ENCODE measurements at regions not wholly inside any gene's neighbourhood (a gene's known extent, or its start where the extent isn't known, plus 50 kb on each side); places are given as distances from the start of the nearest gene placed in this dataset.

DNA sequence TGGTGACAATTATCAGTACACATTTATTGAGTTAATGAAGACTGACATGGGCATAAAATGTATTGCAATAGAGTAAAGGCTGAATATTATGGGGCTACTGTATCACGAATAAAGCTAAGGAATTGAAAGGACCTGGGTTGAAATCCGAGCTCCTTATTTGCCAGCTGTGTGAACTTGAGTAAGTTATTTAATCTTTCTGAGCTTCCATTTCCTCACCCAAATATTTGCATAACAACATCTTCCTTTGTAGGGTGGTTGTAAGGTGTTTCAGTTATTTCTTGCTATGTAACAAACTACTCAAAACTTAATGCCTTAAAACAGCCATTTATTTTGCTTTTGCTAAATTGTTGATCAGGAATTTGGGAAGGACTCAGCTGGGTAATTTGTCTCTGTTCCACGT lies 111.1 kb upstream of the TSC22D2 start:
- Histone ChIP-seq H2BK15ac (ENCODE audit: low read depth, low read length) (no peak overlapping the region), H4K5ac (ENCODE audit: insufficient read length, low read depth, low read length) (no peak overlapping the region), H3K18ac (ENCODE audit: insufficient read length, low read depth, low read length) (no peak overlapping the region), H3K14ac (ENCODE audit: insufficient read depth, low read length) (no peak overlapping the region), H2BK12ac (ENCODE audit: insufficient read length, low read depth, low read length) (no peak overlapping the region), H2BK120ac (ENCODE audit: low read depth, low read length, poor library complexity, severe bottlenecking) (no peak overlapping the region), H4K91ac (ENCODE audit: insufficient read length, low read depth, low read length) (no peak overlapping the region), H2AK5ac (ENCODE audit: insufficient read length, low read length) (no peak overlapping the region), H4K8ac (replicated peaks; ENCODE audit: insufficient read length, low read depth, low read length) (no peak overlapping the region), H3K27me3 (ENCODE audit: insufficient read depth, low read length) (no peaks in the 10 kb centered on the region), H3K56ac (ENCODE audit: insufficient read length, low read depth, low read length) (no peak overlapping the region), H3T11ph (ENCODE audit: low read length) (no peak overlapping the region), H3K4me1 (ENCODE audit: insufficient read depth, low read length) (peaks cover 14% of the 10 kb centered on the region; the same call in 1 of the 2 replicates), H2AFZ (ENCODE audit: low read length) (no peak overlapping the region), H3K4me2 (ENCODE audit: insufficient read depth, insufficient read length, low read length) (no peak overlapping the region), H3K23ac (ENCODE audit: insufficient read length, low read depth, low read length) (no peak overlapping the region), H4K20me1 (ENCODE audit: control insufficient read depth, insufficient read depth, insufficient read length) (no peaks in the 10 kb centered on the region), H2BK20ac (ENCODE audit: low read depth, low read length, poor library complexity, severe bottlenecking) (no peak overlapping the region), H3K9ac (ENCODE audit: extremely low read depth, insufficient read length, low read length) (no peak overlapping the region), H3K27ac (ENCODE audit: insufficient read length, low read depth, low read length) (no peak overlapping the region), H3K4ac (ENCODE audit: low read depth, low read length) (no peak overlapping the region), H3K9me3 (ENCODE audit: control insufficient read depth, low read depth, low read length) (no peaks in the 10 kb centered on the region), H3K23me2 (ENCODE audit: insufficient read length, low read depth, low read length, poor library complexity, severe bottlenecking) (no peaks in the 10 kb centered on the region), H3K79me1 (ENCODE audit: insufficient read depth, low read depth, low read length, poor library complexity, severe bottlenecking) (no peaks in the 10 kb centered on the region), H2BK5ac (ENCODE audit: insufficient read length, low read length) (no peak overlapping the region), H3K79me2 (ENCODE audit: insufficient read depth, low read length) (no peaks in the 10 kb centered on the region)
- Mint-ChIP-seq H3K4me3 (peak overlapping the region in 1 of 2 experiments; percentile 12; a peak in 1 of 5 replicates), H3K4me1 (peaks cover 18 to 29% of the 10 kb centered on the region in 2 experiments), H3K27ac (peak overlapping the region in 2 of 3 experiments; percentile 29 to 50; a peak in 3 of 7 replicates), H3K9me3 (no peaks in the 10 kb centered on the region), H3K27me3 (ENCODE audit: low read depth) (no peaks in the 10 kb centered on the region), H3K36me3 (ENCODE audit: insufficient read depth in 1 of 3, low read depth in 3 of 3) (no peaks in the 10 kb centered on the region)
- no peak for TF ChIP-seq CTCF (conservative IDR thresholded peaks at IDR 0.05)
- no CpG with 5 or more reads among the region's 3 CpGs for WGBS (ENCODE audit: extremely low coverage, insufficient read length, low lambda C conversion rate)
- DNase-seq: no peak
